K562 (cell line): ENCODE measurements at regions not wholly inside any gene's neighbourhood (a gene's known extent, or its start where the extent isn't known, plus 50 kb on each side); places are given as distances from the start of the nearest gene placed in this dataset.

Experiments
- ESRRA ChIP-seq: fragments of 450-650 bp; IDR thresholded peaks from 2 replicates; pipeline ENCODE4 v1.6.1; 2014; ENCODE audit warnings: low read depth, mild to moderate bottlenecking, moderate library complexity, borderline replicate concordance
- PTRF ChIP-seq: fragments of 450-650 bp; IDR thresholded peaks from 2 replicates; pipeline ENCODE4 v1.6.1; 2016; ENCODE audit warnings: mild to moderate bottlenecking, missing genetic modification characterization, missing compliant biosample characterization
- ZNF318 ChIP-seq, 2 experiments: fragments of 450-650 bp; IDR thresholded peaks; 2 replicates each; pipeline ENCODE4 v1.6.1; 2016; ENCODE audit warnings: mild to moderate bottlenecking in 2 of 2, borderline replicate concordance in 1 of 2, low read depth in 1 of 2, moderate library complexity in 1 of 2

DNA sequence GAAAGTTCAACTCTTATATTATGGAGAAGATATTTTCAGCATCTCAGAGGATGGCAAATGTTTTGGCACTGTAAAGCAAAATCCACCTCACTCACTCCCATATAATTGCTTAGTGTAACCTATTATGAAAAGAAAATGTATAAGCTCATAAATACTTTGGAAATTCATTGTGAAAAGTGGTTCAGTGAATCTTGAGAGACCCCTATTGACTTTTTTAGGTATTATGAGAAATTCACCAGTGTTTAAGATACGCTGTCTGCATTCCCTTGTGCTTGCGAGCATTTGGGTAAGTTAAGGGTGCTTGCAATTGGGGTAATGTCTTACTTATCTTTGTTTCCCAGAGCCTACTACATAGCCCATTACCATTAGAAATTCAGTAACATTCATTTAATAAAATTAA is 66.3 kb upstream of the BMP5 start (continued):
- no peak for TF ChIP-seq ZNF318 (IDR thresholded peaks at IDR 0.05; ENCODE audit: borderline replicate concordance in 1 of 2, low read depth in 1 of 2)
- no peak for TF ChIP-seq PTRF (tag)
- no peak for TF ChIP-seq ESRRA
